ENCODE measurements at regions not wholly inside any gene's neighbourhood (a gene's known extent, or its start where the extent isn't known, plus 50 kb on each side); places are given as distances from the start of the nearest gene placed in this dataset.

- DNase-seq: no peak
- POLR2A ChIA-PET: no interaction called here
- peaks cover 3% of the 10 kb centered on the region for H3K27me3 Mint-ChIP-seq (ENCODE audit: insufficient read depth, unreplicated experiment)
- Histone ChIP-seq H3K9me3 (no peaks in the 10 kb centered on the region), H3K4me3 (ENCODE audit: low read depth, low read length) (no peak overlapping the region), H3K36me3 (ENCODE audit: control insufficient read depth, insufficient read depth, low read length) (no peaks in the 10 kb centered on the region), H3K4me1 (no peaks in the 10 kb centered on the region), H3K27me3 (replicated peaks; ENCODE audit: control insufficient read depth, insufficient read depth, low read length) (no peaks in the 10 kb centered on the region)
- H3K36me3 Mint-ChIP-seq (ENCODE audit: insufficient read depth, unreplicated experiment): no peaks in the 10 kb centered on the region
- BruUV-seq (replicated peaks): no TSS peak
- CTCF ChIA-PET: no interaction called here
- H3K27ac Mint-ChIP-seq (ENCODE audit: unreplicated experiment): no peak overlapping the region
- H3K9me3 Mint-ChIP-seq (ENCODE audit: unreplicated experiment): no peaks in the 10 kb centered on the region
- no peak overlapping the region for H3K4me3 Mint-ChIP-seq (ENCODE audit: unreplicated experiment)
- TF ChIP-seq CTCF (IDR thresholded peaks at IDR 0.05; ENCODE audit: insufficient read depth in 1 of 2, low read depth in 1 of 2, low read length in 1 of 2, severe bottlenecking in 1 of 2, unreplicated experiment in 1 of 2): no peak
- intact Hi-C loops (cut with micrococcal nuclease; ENCODE audit: unreplicated experiment): loop anchor here (5.0 kb wide), 1 partner anchor 99 kb away; no protein-coding TSS in a partner anchor
- peaks cover 7% of the 10 kb centered on the region for H3K4me1 Mint-ChIP-seq (ENCODE audit: low read depth, unreplicated experiment)
Observed at GRCh38 chr16:63363738-63364137, 1327.5 kb upstream of the CDH8 start.

- no peaks in the 10 kb centered on the region for H3K9me3 ChIP-seq
- DNase-seq: peak; percentile 38 to 56
- CTCF ChIA-PET: interaction anchor here (1.2 kb wide), 1 partner anchor 387 kb away, joined by 3 read pairs; no protein-coding TSS in a partner anchor
Observed at GRCh38 chr16:63361032-63361624, 1324.9 kb upstream of the CDH8 start.

GRCh38 chr16:63349961-63350360, 1313.7 kb upstream of the CDH8 start:
- no TSS peak for BruUV-seq (replicated peaks)
- Histone ChIP-seq H3K36me3 (ENCODE audit: control insufficient read depth, insufficient read depth, low read length) (no peaks in the 10 kb centered on the region), H3K4me3 (ENCODE audit: low read depth, low read length) (no peak overlapping the region), H3K9me3 (no peaks in the 10 kb centered on the region), H3K27me3 (replicated peaks; ENCODE audit: control insufficient read depth, insufficient read depth, low read length) (no peaks in the 10 kb centered on the region), H3K4me1 (no peaks in the 10 kb centered on the region)
- Mint-ChIP-seq H3K36me3 (ENCODE audit: insufficient read depth, unreplicated experiment) (no peaks in the 10 kb centered on the region), H3K27ac (ENCODE audit: unreplicated experiment) (no peak overlapping the region), H3K9me3 (ENCODE audit: unreplicated experiment) (no peaks in the 10 kb centered on the region), H3K4me1 (ENCODE audit: low read depth, unreplicated experiment) (no peaks in the 10 kb centered on the region), H3K4me3 (ENCODE audit: unreplicated experiment) (no peak overlapping the region), H3K27me3 (ENCODE audit: insufficient read depth, unreplicated experiment) (peaks cover 5% of the 10 kb centered on the region)
- TF ChIP-seq CTCF (IDR thresholded peaks at IDR 0.05; ENCODE audit: insufficient read depth in 1 of 2, low read depth in 1 of 2, low read length in 1 of 2, severe bottlenecking in 1 of 2, unreplicated experiment in 1 of 2): no peak
- no peak for DNase-seq
- intact Hi-C loops (cut with micrococcal nuclease; ENCODE audit: unreplicated experiment): no loop called here
- CTCF ChIA-PET: no interaction called here
- POLR2A ChIA-PET: no interaction called here

More at GRCh38 chr16:63361032-63361624, 1324.9 kb upstream of the CDH8 start:
- Mint-ChIP-seq H3K27ac (ENCODE audit: unreplicated experiment) (no peak overlapping the region), H3K4me3 (ENCODE audit: unreplicated experiment) (no peak overlapping the region), H3K4me1 (ENCODE audit: low read depth, unreplicated experiment) (peaks cover 7% of the 10 kb centered on the region), H3K36me3 (ENCODE audit: insufficient read depth, unreplicated experiment) (no peaks in the 10 kb centered on the region), H3K9me3 (ENCODE audit: unreplicated experiment) (no peaks in the 10 kb centered on the region), H3K27me3 (ENCODE audit: insufficient read depth, unreplicated experiment) (peaks cover 3% of the 10 kb centered on the region)
- H3K4me1 ChIP-seq: no peaks in the 10 kb centered on the region
- POLR2A ChIA-PET: no interaction called here
- BruUV-seq (replicated peaks): no TSS peak
- no peaks in the 10 kb centered on the region for H3K36me3 ChIP-seq (ENCODE audit: control insufficient read depth, insufficient read depth, low read length)
- peak; percentile 67 to 91 for TF ChIP-seq CTCF (IDR thresholded peaks at IDR 0.05; ENCODE audit: insufficient read depth in 1 of 2, low read depth in 1 of 2, low read length in 1 of 2, severe bottlenecking in 1 of 2, unreplicated experiment in 1 of 2)
- H3K4me3 ChIP-seq (ENCODE audit: low read depth, low read length): no peak overlapping the region
- intact Hi-C loops (cut with micrococcal nuclease; ENCODE audit: unreplicated experiment): loop anchor here (1.0 to 5.0 kb wide), 2 partner anchors 101 to 691 kb away; no protein-coding TSS in a partner anchor
- H3K27me3 ChIP-seq (replicated peaks; ENCODE audit: control insufficient read depth, insufficient read depth, low read length): no peaks in the 10 kb centered on the region
